Lung (tissue), 11 donors: ENCODE measurements at regions not wholly inside any gene's neighbourhood (a gene's known extent, or its start where the extent isn't known, plus 50 kb on each side); places are given as distances from the start of the nearest gene placed in this dataset.

Experiments
- ATAC-seq: fragments of 200-7000 bp; cut with Tn5 transposase; one replicate; pipeline ENCODE4 v1.9.1; 2020; ENCODE audit warnings: moderate number of reproducible peaks; ENCODE audit not compliant: insufficient read depth, low FRiP score
- DNase-seq, 3 donors: peaks; one replicate each; pipeline ENCODE4 v3.0.0-alpha.2; 2013 to 2017
- H3K27ac ChIP-seq, 2 donors: one replicate each; pipeline ENCODE4 v1.5.1; 2013; ENCODE audit warnings: mild to moderate bottlenecking in 2 of 2, moderate library complexity in 2 of 2, control low read depth in 1 of 2, inconsistent platforms in 1 of 2, low read depth in 1 of 2, low read length in 1 of 2
- H3K27me3 ChIP-seq, 3 donors: one replicate each; pipeline ENCODE4 v1.5.1; 2013; ENCODE audit warnings: low read length in 2 of 3; ENCODE audit not compliant: control insufficient read depth in 3 of 3, insufficient read depth in 3 of 3
- H3K36me3 ChIP-seq, 4 donors: one replicate each; pipeline ENCODE4 v1.5.1; 2013; ENCODE audit warnings: low read length in 4 of 4, mild to moderate bottlenecking in 1 of 4, moderate library complexity in 1 of 4; ENCODE audit not compliant: control insufficient read depth in 4 of 4, insufficient read depth in 4 of 4
- H3K4me1 ChIP-seq, 5 donors: one replicate each; pipeline ENCODE4 v1.5.1; 2013; ENCODE audit warnings: low read length in 5 of 5, mild to moderate bottlenecking in 2 of 5, moderate library complexity in 1 of 5; ENCODE audit not compliant: control insufficient read depth in 5 of 5, insufficient read depth in 5 of 5
- H3K4me3 ChIP-seq: one replicate; pipeline ENCODE4 v1.5.1; 2013; ENCODE audit warnings: mild to moderate bottlenecking, control low read depth, moderate library complexity
- H3K9ac ChIP-seq, 2 donors: one replicate each; pipeline ENCODE4 v1.5.1; 2013; ENCODE audit warnings: low read length in 2 of 2, control low read depth in 1 of 2; ENCODE audit not compliant: insufficient read depth in 1 of 2
- H3K9me3 ChIP-seq, 4 donors: one replicate each; pipeline ENCODE4 v1.5.1; 2013; ENCODE audit warnings: low read length in 3 of 4, mild to moderate bottlenecking in 1 of 4, moderate library complexity in 1 of 4; ENCODE audit not compliant: control insufficient read depth in 4 of 4, insufficient read depth in 3 of 4
- WGBS, 2 donors: extraction: QIAGEN DNeasy Blood & Tissue Kit; methylation state at CpG; one replicate each; pipeline ENCODE4 v1.1.7; 2013; 5-methylcytosine and 5-hydroxymethylcytosine counted together
- TF ChIP-seq, protein P1 (sequence below): IDR thresholded peaks from 2 replicates; pipeline ENCODE4 v1.5.1; 2012; ENCODE audit warnings: mild to moderate bottlenecking; ENCODE audit errors: control extremely low read depth, extremely low read depth
- donor health status: control.
- donor health status: control.
- donor health status: Bipolar disorder and iron deficiency.
- donor health status: healthy.
- donor health status: DM: yes; HTN: yes; CAD: no.

DNA sequence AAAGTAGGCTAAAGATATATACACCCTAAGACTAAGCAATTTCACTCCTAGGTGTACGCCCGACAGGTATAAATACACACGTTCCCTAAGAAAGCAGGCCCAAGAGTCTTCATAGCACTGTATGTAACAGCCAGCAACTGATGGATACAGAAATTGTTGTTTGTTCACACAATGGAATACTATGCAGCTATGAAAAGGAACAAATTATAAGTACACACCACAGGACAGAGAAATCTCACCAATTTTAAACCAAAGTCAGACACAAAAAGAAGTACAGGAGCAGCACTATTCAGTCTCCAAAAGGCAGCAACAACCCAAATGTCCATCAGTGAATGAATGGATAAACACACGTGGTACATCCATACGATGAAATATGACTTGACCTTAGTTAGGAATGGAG, 106.1 kb downstream of the LITAF start:
- no peak overlapping the region for H3K4me3 ChIP-seq
- 97% methylated on average over 5 of the region's 5 CpGs for WGBS, 2 donors
- H3K9ac ChIP-seq: no peak overlapping the region
- DNase-seq (no peak), ATAC-seq (no peak)
- H3K9me3 ChIP-seq: peaks cover 0 to 9% (median 5%) of the 10 kb centered on the region in 4 donors
- TF ChIP-seq, protein P1, sequence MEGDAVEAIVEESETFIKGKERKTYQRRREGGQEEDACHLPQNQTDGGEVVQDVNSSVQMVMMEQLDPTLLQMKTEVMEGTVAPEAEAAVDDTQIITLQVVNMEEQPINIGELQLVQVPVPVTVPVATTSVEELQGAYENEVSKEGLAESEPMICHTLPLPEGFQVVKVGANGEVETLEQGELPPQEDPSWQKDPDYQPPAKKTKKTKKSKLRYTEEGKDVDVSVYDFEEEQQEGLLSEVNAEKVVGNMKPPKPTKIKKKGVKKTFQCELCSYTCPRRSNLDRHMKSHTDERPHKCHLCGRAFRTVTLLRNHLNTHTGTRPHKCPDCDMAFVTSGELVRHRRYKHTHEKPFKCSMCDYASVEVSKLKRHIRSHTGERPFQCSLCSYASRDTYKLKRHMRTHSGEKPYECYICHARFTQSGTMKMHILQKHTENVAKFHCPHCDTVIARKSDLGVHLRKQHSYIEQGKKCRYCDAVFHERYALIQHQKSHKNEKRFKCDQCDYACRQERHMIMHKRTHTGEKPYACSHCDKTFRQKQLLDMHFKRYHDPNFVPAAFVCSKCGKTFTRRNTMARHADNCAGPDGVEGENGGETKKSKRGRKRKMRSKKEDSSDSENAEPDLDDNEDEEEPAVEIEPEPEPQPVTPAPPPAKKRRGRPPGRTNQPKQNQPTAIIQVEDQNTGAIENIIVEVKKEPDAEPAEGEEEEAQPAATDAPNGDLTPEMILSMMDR: no peak
- no peaks in the 10 kb centered on the region for H3K4me1 ChIP-seq
- H3K27me3 ChIP-seq: no peaks in the 10 kb centered on the region
- H3K27ac ChIP-seq: no peak overlapping the region
- H3K36me3 ChIP-seq: no peaks in the 10 kb centered on the region

DNA sequence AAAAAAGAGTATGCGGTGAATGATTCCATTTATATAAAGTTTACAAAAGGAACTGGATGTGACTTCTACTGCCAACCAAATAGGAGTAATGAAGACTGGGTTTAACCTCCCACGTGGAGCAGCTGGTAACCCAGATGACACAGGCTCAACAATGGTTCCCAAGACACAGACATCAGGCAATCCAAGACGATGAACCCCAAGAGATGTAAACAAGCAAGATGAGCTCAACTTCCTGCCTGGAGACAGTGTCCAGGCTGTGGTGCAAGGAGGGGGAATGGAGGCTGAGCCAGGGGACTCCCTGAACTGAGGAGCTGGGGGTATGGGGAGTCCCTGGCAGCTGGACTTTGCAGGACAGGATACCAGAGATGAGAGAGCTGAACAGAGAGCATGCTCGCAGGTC, 104.7 kb downstream of the LITAF start:
- Histone ChIP-seq H3K9me3 (peaks cover 0 to 9% (median 5%) of the 10 kb centered on the region in 4 donors), H3K4me3 (no peak overlapping the region), H3K4me1 (no peaks in the 10 kb centered on the region), H3K27me3 (no peaks in the 10 kb centered on the region), H3K36me3 (no peaks in the 10 kb centered on the region), H3K27ac (no peak overlapping the region), H3K9ac (no peak overlapping the region)
- TF ChIP-seq, protein P1: no peak
- DNase-seq (no peak), ATAC-seq (no peak)
- WGBS, 2 donors: 71 to 73% methylated on average over 4 of the region's 4 CpGs

DNA sequence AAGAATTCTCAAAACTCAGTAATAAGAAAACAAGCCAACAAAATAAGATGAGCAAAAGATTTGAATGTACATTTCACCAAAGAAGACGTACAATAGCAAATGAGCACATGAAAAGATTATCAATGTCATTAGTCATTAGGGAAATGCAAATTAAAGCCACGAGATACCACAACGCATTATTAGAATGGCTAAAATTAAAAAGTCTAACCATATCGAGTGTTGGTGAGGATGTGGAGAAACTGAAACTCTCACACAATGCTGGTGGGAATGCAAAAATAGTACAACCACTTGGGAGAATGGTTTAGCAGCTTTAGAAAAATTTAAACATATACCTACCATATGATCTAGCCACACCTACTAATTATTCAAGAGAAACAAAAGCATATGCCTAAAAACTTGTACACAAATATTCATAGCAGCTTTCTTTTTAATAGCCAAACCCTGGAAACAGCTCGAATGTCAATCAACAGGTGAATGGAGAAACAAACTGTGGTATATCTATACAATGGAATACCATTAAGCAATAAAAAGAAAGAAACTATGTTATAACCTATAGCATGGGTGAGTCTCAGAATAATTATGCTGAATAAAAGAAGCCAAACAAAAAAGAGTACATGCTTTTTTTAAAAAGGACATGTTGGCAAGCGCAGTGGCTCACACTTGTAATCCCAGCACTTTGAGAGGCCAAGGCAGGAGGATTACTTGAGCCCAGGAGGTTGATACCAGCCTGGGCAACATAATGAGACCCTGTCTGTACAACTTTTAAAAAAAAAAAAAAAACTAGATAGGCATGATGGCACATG, 103.6 kb downstream of the LITAF start:
- ATAC-seq (no peak), DNase-seq (no peak)
- H3K27ac ChIP-seq: no peak overlapping the region
- TF ChIP-seq, protein P1: no peak
- no peak overlapping the region for H3K4me3 ChIP-seq
- H3K36me3 ChIP-seq: no peaks in the 10 kb centered on the region
- no peak overlapping the region for H3K9ac ChIP-seq
- H3K9me3 ChIP-seq: peaks cover 0 to 9% (median 5%) of the 10 kb centered on the region in 4 donors
- WGBS, 2 donors: 92 to 93% methylated on average over 6 of the region's 6 CpGs
- H3K4me1 ChIP-seq: no peaks in the 10 kb centered on the region
- no peaks in the 10 kb centered on the region for H3K27me3 ChIP-seq
